IMR-90 (cell line): ENCODE measurements at regions not wholly inside any gene's neighbourhood (a gene's known extent, or its start where the extent isn't known, plus 50 kb on each side); places are given as distances from the start of the nearest gene placed in this dataset.

Source experiments
- BHLHE40 ChIP-seq: fragments of 150-350 bp; IDR thresholded peaks from 2 replicates; pipeline ENCODE4 v1.6.1; 2016; ENCODE audit warnings: mild to moderate bottlenecking, low read depth, low read length
- CEBPB ChIP-seq: IDR thresholded peaks from 2 replicates; pipeline ENCODE4 v1.6.1; 2012; ENCODE audit warnings: low read depth, low read length, improper control_type of control experiment
- CTCF ChIP-seq: conservative IDR thresholded peaks from 2 replicates; pipeline ENCODE4 v1.5.1; 2012; ENCODE audit warnings: mild to moderate bottlenecking, low read depth, low read length, improper control_type of control experiment
- FOS ChIP-seq: fragments of 150-350 bp; IDR thresholded peaks from 2 replicates; pipeline ENCODE4 v1.6.1; 2016; ENCODE audit warnings: low read depth, low read length
- MAFK ChIP-seq: IDR thresholded peaks from 2 replicates; pipeline ENCODE4 v1.6.1; 2012; ENCODE audit warnings: low read depth, low read length, improper control_type of control experiment
- MAZ ChIP-seq: IDR thresholded peaks from 2 replicates; pipeline ENCODE4 v1.6.1; 2012; ENCODE audit warnings: low read depth, mild to moderate bottlenecking, low read length, improper control_type of control experiment, moderate library complexity, borderline replicate concordance
- MXI1 ChIP-seq: IDR thresholded peaks from 2 replicates; pipeline ENCODE4 v1.6.1; 2012; ENCODE audit warnings: low read depth, mild to moderate bottlenecking, low read length, moderate library complexity, borderline replicate concordance
- NFE2L2 ChIP-seq: fragments of 150-350 bp; IDR thresholded peaks from 2 replicates; pipeline ENCODE4 v1.6.1; 2016; ENCODE audit warnings: low read depth, mild to moderate bottlenecking, low read length
- POLR2A ChIP-seq: IDR thresholded peaks from 2 replicates; pipeline ENCODE4 v1.6.1; 2012; ENCODE audit warnings: mild to moderate bottlenecking, low read depth, low read length
- RAD21 ChIP-seq: IDR thresholded peaks from 2 replicates; pipeline ENCODE4 v1.6.1; 2012; ENCODE audit warnings: low read length, improper control_type of control experiment
- RCOR1 ChIP-seq: IDR thresholded peaks from 2 replicates; pipeline ENCODE4 v1.6.1; 2012; ENCODE audit warnings: mild to moderate bottlenecking, low read length, improper control_type of control experiment; ENCODE audit not compliant: insufficient replicate concordance
- RFX5 ChIP-seq: IDR thresholded peaks from 2 replicates; pipeline ENCODE4 v1.8.0; 2012; ENCODE audit warnings: low read depth, mild to moderate bottlenecking, low read length, moderate library complexity
- SMC3 ChIP-seq: fragments of 150-350 bp; IDR thresholded peaks from 2 replicates; pipeline ENCODE4 v1.6.1; 2016; ENCODE audit warnings: low read depth, mild to moderate bottlenecking, antibody characterized with exemption, low read length, moderate library complexity
- USF2 ChIP-seq: fragments of 150-350 bp; IDR thresholded peaks from 2 replicates; pipeline ENCODE4 v1.6.1; 2017; ENCODE audit warnings: mild to moderate bottlenecking, antibody characterized with exemption, low read length, low read depth

- TF ChIP-seq CTCF (no peak), RAD21 (no peak), SMC3 (no peak), POLR2A (no peak), FOS (no peak), RFX5 (no peak), MAFK (no peak), NFE2L2 (no peak), BHLHE40 (no peak), CEBPB (no peak), RCOR1 (no peak), MAZ (no peak), MXI1 (no peak), USF2 (no peak)
Observed at GRCh38 chr16:26680671-26681070, 386.1 kb upstream of the C16orf82 start.
